Superior temporal gyrus (tissue), 1 donor: ENCODE measurements at regions not wholly inside any gene's neighbourhood (a gene's known extent, or its start where the extent isn't known, plus 50 kb on each side); places are given as distances from the start of the nearest gene placed in this dataset.
"Not testable (repeated sequence)": the region's sequence is repeated elsewhere in the genome, so short reads cannot be mapped to it uniquely, and the experiment has no call there.

Source experiments
- DNase-seq: peaks from one replicate; pipeline ENCODE4 v3.0.0-alpha.2; 2016; ENCODE audit errors: extremely low spot score

GRCh38 chr7:24395512-24395911 is 111.5 kb downstream of the NPY start:
- DNase-seq, result no peak

- not testable (repeated sequence) for DNase-seq
Observed at GRCh38 chr7:24396387-24396786, 112.4 kb downstream of the NPY start.

GRCh38 chr7:24401628-24402593 is 117.9 kb downstream of the NPY start:
- peak; percentile 67 for DNase-seq

GRCh38 chr7:24402655-24403054 is 118.7 kb downstream of the NPY start:
- no peak for DNase-seq

GRCh38 chr7:24403557-24403956 is 119.6 kb downstream of the NPY start:
- DNase-seq, result no peak

- no peak for DNase-seq
Observed at GRCh38 chr7:24404315-24404714, 120.3 kb downstream of the NPY start.

- DNase-seq, result no peak
Observed at GRCh38 chr7:24405002-24405401, 121.0 kb downstream of the NPY start.

- DNase-seq, result no peak
Observed at GRCh38 chr7:24406053-24406788, 122.2 kb downstream of the NPY start.

GRCh38 chr7:24406789-24407299 is 122.9 kb downstream of the NPY start:
- no peak for DNase-seq

GRCh38 chr7:24407965-24408364 is 124.0 kb downstream of the NPY start:
- DNase-seq, result no peak

GRCh38 chr7:24408798-24409430 is 124.9 kb downstream of the NPY start:
- DNase-seq, result no peak

GRCh38 chr7:24409431-24410024 is 125.5 kb downstream of the NPY start:
- no peak for DNase-seq

GRCh38 chr7:24411226-24411625 is 127.2 kb downstream of the NPY start:
- DNase-seq, result no peak

- no peak for DNase-seq
Observed at GRCh38 chr7:24417526-24418120, 133.6 kb downstream of the NPY start.

- DNase-seq, result no peak
Observed at GRCh38 chr7:24419077-24419476, 135.1 kb downstream of the NPY start.

GRCh38 chr7:24419511-24419910 is 135.5 kb downstream of the NPY start:
- DNase-seq, result no peak

- DNase-seq, result no peak
Observed at GRCh38 chr7:24422441-24423010, 138.5 kb downstream of the NPY start.

GRCh38 chr7:24425664-24426063 is 141.7 kb downstream of the NPY start:
- no peak for DNase-seq

- DNase-seq, result no peak
Observed at GRCh38 chr7:24427048-24427447, 143.1 kb downstream of the NPY start.

- no peak for DNase-seq
Observed at GRCh38 chr7:24428676-24429075, 144.6 kb upstream of the PALS2 start.

- DNase-seq, result no peak
Observed at GRCh38 chr7:24432677-24433076, 140.6 kb upstream of the PALS2 start.
